ENCODE measurements at regions not wholly inside any gene's neighbourhood (a gene's known extent, or its start where the extent isn't known, plus 50 kb on each side); places are given as distances from the start of the nearest gene placed in this dataset.

GRCh38 chr7:113270790-113271189, 152.4 kb upstream of the SMIM30 start:
- TF ChIP-seq OSR1 (CRISPR knock-in tag; IDR thresholded peaks at IDR 0.05) (no peak), PATZ1 (CRISPR knock-in tag; IDR thresholded peaks at IDR 0.05; ENCODE audit: borderline replicate concordance) (no peak), CSRNP3 (CRISPR knock-in tag; IDR thresholded peaks at IDR 0.05) (no peak), CSDC2 (CRISPR knock-in tag; IDR thresholded peaks at IDR 0.05) (no peak), TOX (CRISPR knock-in tag; IDR thresholded peaks at IDR 0.05; ENCODE audit: borderline replicate concordance) (no peak), TCF4 (CRISPR knock-in tag; IDR thresholded peaks at IDR 0.05; ENCODE audit: borderline replicate concordance) (no peak), ESRRG (CRISPR knock-in tag; IDR thresholded peaks at IDR 0.05) (no peak)
- TF ChIP-seq, protein P1, sequence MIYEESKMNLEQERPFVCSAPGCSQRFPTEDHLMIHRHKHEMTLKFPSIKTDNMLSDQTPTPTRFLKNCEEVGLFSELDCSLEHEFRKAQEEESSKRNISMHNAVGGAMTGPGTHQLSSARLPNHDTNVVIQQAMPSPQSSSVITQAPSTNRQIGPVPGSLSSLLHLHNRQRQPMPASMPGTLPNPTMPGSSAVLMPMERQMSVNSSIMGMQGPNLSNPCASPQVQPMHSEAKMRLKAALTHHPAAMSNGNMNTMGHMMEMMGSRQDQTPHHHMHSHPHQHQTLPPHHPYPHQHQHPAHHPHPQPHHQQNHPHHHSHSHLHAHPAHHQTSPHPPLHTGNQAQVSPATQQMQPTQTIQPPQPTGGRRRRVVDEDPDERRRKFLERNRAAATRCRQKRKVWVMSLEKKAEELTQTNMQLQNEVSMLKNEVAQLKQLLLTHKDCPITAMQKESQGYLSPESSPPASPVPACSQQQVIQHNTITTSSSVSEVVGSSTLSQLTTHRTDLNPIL (CRISPR knock-in tag; IDR thresholded peaks at IDR 0.05; ENCODE audit: low read depth) = no peak
